Heart right ventricle (tissue), 16 donors: ENCODE measurements at regions not wholly inside any gene's neighbourhood (a gene's known extent, or its start where the extent isn't known, plus 50 kb on each side); places are given as distances from the start of the nearest gene placed in this dataset.

Experiments
- ATAC-seq, 8 donors: fragments of 200-7000 bp; cut with Tn5 transposase; one replicate each; pipeline ENCODE4 v1.9.1; 2020; ENCODE audit warnings: mild to moderate bottlenecking in 8 of 8, moderate library complexity in 8 of 8, moderate number of reproducible peaks in 1 of 8
- DNase-seq, 2 donors: peaks; one replicate each; pipeline ENCODE4 v3.0.0-alpha.2; 2020
- H3K27ac ChIP-seq, 10 donors: fragments of 200-600 bp; sonication (generic) in 2 of 10; one replicate each; pipeline versions ENCODE4 v1.5.0 to v1.8.0; 2020 to 2022; ENCODE audit warnings: mild to moderate bottlenecking in 3 of 10
- H3K27me3 ChIP-seq, 7 donors: fragments of 200-600 bp; one replicate each; pipeline ENCODE4 v1.8.0; 2021 to 2022; ENCODE audit warnings: mild to moderate bottlenecking in 2 of 7
- H3K36me3 ChIP-seq, 9 donors: fragments of 200-600 bp; sonication (generic) in 1 of 9; one replicate each; pipeline versions ENCODE4 v1.5.0 to v1.8.0; 2020 to 2022; ENCODE audit warnings: mild to moderate bottlenecking in 2 of 9
- H3K4me1 ChIP-seq, 9 donors: fragments of 200-600 bp; sonication (generic) in 1 of 9; one replicate each; pipeline versions ENCODE4 v1.5.0 to v1.8.0; 2020 to 2022; ENCODE audit warnings: mild to moderate bottlenecking in 4 of 9
- H3K4me3 ChIP-seq, 10 donors: fragments of 200-600 bp; sonication (generic) in 2 of 10; one replicate each; pipeline versions ENCODE4 v1.5.0 to v1.8.0; 2020 to 2022; ENCODE audit warnings: mild to moderate bottlenecking in 7 of 10, moderate library complexity in 2 of 10
- H3K9me3 ChIP-seq, 11 donors: fragments of 200-600 bp in 10 of 11; sonication (generic) in 2 of 11; one replicate each; pipeline versions ENCODE4 v1.5.0 to v1.8.0; 2013 to 2022; ENCODE audit warnings: mild to moderate bottlenecking in 2 of 11, control low read depth in 1 of 11, moderate library complexity in 1 of 11
- CTCF ChIP-seq, 9 donors: fragments of 200-600 bp; sonication (generic) in 2 of 9; IDR thresholded peaks; one replicate each; pipeline versions ENCODE4 v1.5.0 to v1.8.0; 2021 to 2022; ENCODE audit warnings: antibody characterized with exemption in 9 of 9, mild to moderate bottlenecking in 5 of 9, moderate library complexity in 1 of 9
- WGBS, 2 donors: extraction: QIAGEN DNeasy Blood & Tissue Kit; methylation state at CpG; one replicate each; pipeline ENCODE4 v1.1.7; 2013; ENCODE audit warnings: inconsistent platforms in 1 of 2; 5-methylcytosine and 5-hydroxymethylcytosine counted together
- intact Hi-C, 10 donors: fragments of 100-400 bp; cut with DNase I; formaldehyde crosslinking; loops; one replicate each; pipeline versions ENCODE4 v1.11.1 to v1.14.2; 2022
- donor health status: Arrhythmogenic right ventricular cardiomyopathy.
- donor health status: ischemic (EF 13 %, LVEDD 7.1; RV severe dilation, severe dysfunction).
- donor health status: healthy with polysubstance abuse.
- donor health status: DM: no; HTN: yes; CAD: no.
- donor health status: DM: no; HTN: no; CAD: no.
- donor health status: ischemic (EF 25% LVEDD 6.9; RV normal size, moderate dysfunction).
- donor health status: ischemic (EF 25% LVEDD 5.7; RV mildly dilated, moderate dysfunction).
- donor health status: healthy.
- donor health status: DM: yes; HTN: yes; CAD: no.
- donor health status: Ischemic cardiomyopathy.
- donor health status: ischemic (EF 35%, LVEDD 5.7; RV mildly dilated, moderate dysfunction).
- donor health status: nonischemic (EF 11% LVEDD 7.7; RV severe dilation, severe dysfunction).
- donor health status: DM: yes; HTN: yes; CAD: no.
- donor health status: PGD.
- donor health status: ischemic (EF 29% LVEDD 5.4; RV normal size, mild dysfunction).
- donor health status: nonischemic (EF 23%, LVEDD 6.1; RV moderate dilation, normal function).

GRCh38 chr1:193754151-193754550 lies 567.7 kb upstream of the B3GALT2 start:
- no peaks in the 10 kb centered on the region for H3K4me1 ChIP-seq
- H3K27me3 ChIP-seq: no peaks in the 10 kb centered on the region
- TF ChIP-seq CTCF (IDR thresholded peaks at IDR 0.05): no peak
- intact Hi-C loops: loop anchor here in 1 of 10 donors (10.0 kb wide), 1 partner anchor 349 kb away; no protein-coding TSS in a partner anchor
- no peak overlapping the region for H3K27ac ChIP-seq
- 96 to 98% methylated on average over 2 of the region's 2 CpGs for WGBS, 2 donors
- no peak for ATAC-seq
- no peaks in the 10 kb centered on the region for H3K36me3 ChIP-seq
- H3K4me3 ChIP-seq: no peak overlapping the region
- peaks cover 0 to 9% (median 0%) of the 10 kb centered on the region in 11 donors for H3K9me3 ChIP-seq
- no peak for DNase-seq

GRCh38 chr1:193753038-193753756 lies 566.8 kb upstream of the B3GALT2 start:
- TF ChIP-seq CTCF (IDR thresholded peaks at IDR 0.05): no peak
- Histone ChIP-seq H3K27ac (no peak overlapping the region), H3K4me1 (no peaks in the 10 kb centered on the region), H3K4me3 (no peak overlapping the region), H3K36me3 (no peaks in the 10 kb centered on the region), H3K27me3 (no peaks in the 10 kb centered on the region), H3K9me3 (peaks cover 0 to 9% (median 0%) of the 10 kb centered on the region in 11 donors)
- WGBS, 2 donors: 65 to 69% methylated on average over 5 of the region's 5 CpGs
- ATAC-seq: no peak
- DNase-seq: no peak
- intact Hi-C loops: loop anchor here in 1 of 10 donors (10.0 kb wide), 1 partner anchor 348 kb away; no protein-coding TSS in a partner anchor

GRCh38 chr1:193749868-193750267 lies 563.5 kb upstream of the B3GALT2 start:
- Histone ChIP-seq H3K9me3 (no peaks in the 10 kb centered on the region), H3K36me3 (no peaks in the 10 kb centered on the region), H3K27ac (no peak overlapping the region), H3K4me1 (no peaks in the 10 kb centered on the region), H3K27me3 (no peaks in the 10 kb centered on the region), H3K4me3 (no peak overlapping the region)
- whole genome bisulfite sequencing, 2 donors: 95 to 99% methylated on average over 2 of the region's 2 CpGs
- intact Hi-C loops: loop anchor here in 1 of 10 donors (10.0 kb wide), 1 partner anchor 345 kb away; no protein-coding TSS in a partner anchor
- no peak for TF ChIP-seq CTCF (IDR thresholded peaks at IDR 0.05)
- DNase-seq: no peak
- ATAC-seq: no peak

GRCh38 chr1:193747579-193747978 lies 561.2 kb upstream of the B3GALT2 start:
- WGBS, 2 donors: 95 to 98% methylated on average over 1 of the region's 1 CpG
- ATAC-seq (no peak), DNase-seq (no peak)
- H3K27me3 ChIP-seq: no peaks in the 10 kb centered on the region
- H3K36me3 ChIP-seq: no peaks in the 10 kb centered on the region
- H3K27ac ChIP-seq: no peak overlapping the region
- intact Hi-C loops: no loop called here
- no peak for TF ChIP-seq CTCF (IDR thresholded peaks at IDR 0.05)
- no peaks in the 10 kb centered on the region for H3K4me1 ChIP-seq
- H3K4me3 ChIP-seq: no peak overlapping the region
- no peaks in the 10 kb centered on the region for H3K9me3 ChIP-seq
